GM21367 (cell line): ENCODE measurements at regions not wholly inside any gene's neighbourhood (a gene's known extent, or its start where the extent isn't known, plus 50 kb on each side); places are given as distances from the start of the nearest gene placed in this dataset.

ENCODE experiments used
- ATAC-seq: cut with Tn5 transposase; IDR thresholded peaks from one replicate; pipeline ENCODE4 v1.9.1; 2021; ENCODE audit not compliant: unreplicated experiment

GRCh38 chr3:5523125-5523524 lies 335.6 kb downstream of the EDEM1 start:
- ATAC-seq, result no peak

- no peak for ATAC-seq
Measured at GRCh38 chr3:5531039-5531438, 343.5 kb downstream of the EDEM1 start.

- no peak for ATAC-seq
Measured at GRCh38 chr3:5531741-5532290, 344.3 kb downstream of the EDEM1 start.

- ATAC-seq, result no peak
Measured at GRCh38 chr3:5540532-5540931, 353.0 kb downstream of the EDEM1 start.

- no peak for ATAC-seq
Measured at GRCh38 chr3:5542472-5542871, 355.0 kb downstream of the EDEM1 start.

- ATAC-seq, result no peak
Measured at GRCh38 chr3:5543047-5543446, 355.5 kb downstream of the EDEM1 start.

- ATAC-seq, result no peak
Measured at GRCh38 chr3:5545719-5546118, 358.2 kb downstream of the EDEM1 start.

GRCh38 chr3:5553203-5553602 lies 365.7 kb downstream of the EDEM1 start:
- ATAC-seq, result no peak

- ATAC-seq, result no peak
Measured at GRCh38 chr3:5554245-5554747, 366.8 kb downstream of the EDEM1 start.

GRCh38 chr3:5560199-5560598 lies 372.7 kb downstream of the EDEM1 start:
- no peak for ATAC-seq

- ATAC-seq, result no peak
Measured at GRCh38 chr3:5563537-5564277, 376.2 kb downstream of the EDEM1 start.

GRCh38 chr3:5564278-5564666 lies 376.8 kb downstream of the EDEM1 start:
- ATAC-seq, result no peak

GRCh38 chr3:5565026-5565425 lies 377.5 kb downstream of the EDEM1 start:
- no peak for ATAC-seq

GRCh38 chr3:5567113-5567512 lies 379.6 kb downstream of the EDEM1 start:
- ATAC-seq, result no peak

- ATAC-seq, result no peak
Measured at GRCh38 chr3:5568451-5568850, 380.9 kb downstream of the EDEM1 start.

GRCh38 chr3:5569152-5569551 lies 381.6 kb downstream of the EDEM1 start:
- ATAC-seq, result no peak

GRCh38 chr3:5572168-5572567 lies 384.7 kb downstream of the EDEM1 start:
- ATAC-seq, result no peak

- no peak for ATAC-seq
Measured at GRCh38 chr3:5576277-5577011, 388.9 kb downstream of the EDEM1 start.

- ATAC-seq, result no peak
Measured at GRCh38 chr3:5579139-5579602, 391.7 kb downstream of the EDEM1 start.

GRCh38 chr3:5579946-5580345 lies 392.4 kb downstream of the EDEM1 start:
- ATAC-seq, result no peak

GRCh38 chr3:5580826-5581225 lies 393.3 kb downstream of the EDEM1 start:
- no peak for ATAC-seq

GRCh38 chr3:5581743-5582142 lies 394.2 kb downstream of the EDEM1 start:
- no peak for ATAC-seq
